Adrenal gland (tissue), 9 donors: ENCODE measurements at regions not wholly inside any gene's neighbourhood (a gene's known extent, or its start where the extent isn't known, plus 50 kb on each side); places are given as distances from the start of the nearest gene placed in this dataset.

ENCODE experiments used
- DNase-seq, 7 donors: peaks; one replicate each; pipeline ENCODE4 v3.0.0-alpha.2; 2019 to 2020
- H3K27ac ChIP-seq, 5 donors: fragments of 200-600 bp; sonication (generic) in 4 of 5; 1 replicate in 3 of 5; 2 replicates in 2 of 5; pipeline versions ENCODE4 v1.5.1 to v1.8.0; 2016 to 2020; ENCODE audit warnings: mild to moderate bottlenecking in 1 of 5
- H3K27me3 ChIP-seq: fragments of 200-600 bp; 2 replicates; pipeline ENCODE4 v1.8.0; 2021
- H3K36me3 ChIP-seq, 2 donors: fragments of 200-600 bp; replicated peaks in 1 of 2; 1 replicate in 1 of 2; 2 replicates in 1 of 2; pipeline versions ENCODE4 v1.5.1 to v1.8.0; 2018 to 2022
- H3K4me1 ChIP-seq, 2 donors: fragments of 200-600 bp; replicated peaks in 1 of 2; 1 replicate in 1 of 2; 2 replicates in 1 of 2; pipeline versions ENCODE4 v1.5.1 to v1.8.0; 2018 to 2021
- H3K4me3 ChIP-seq, 4 donors: fragments of 200-600 bp; sonication (generic) in 3 of 4; one replicate each; pipeline ENCODE4 v1.5.1; 2016 to 2018
- H3K9me3 ChIP-seq, 3 donors: fragments of 200-600 bp; sonication (generic) in 1 of 3; replicated peaks in 1 of 3; 1 replicate in 2 of 3; 2 replicates in 1 of 3; pipeline versions ENCODE4 v1.5.1 to v1.8.0; 2016 to 2021
- POLR2A ChIP-seq, 2 donors: fragments of 450-650 bp; IDR thresholded peaks; one replicate each; pipeline ENCODE4 v1.6.1; 2017; ENCODE audit warnings: antibody characterized with exemption in 2 of 2, mild to moderate bottlenecking in 2 of 2, moderate library complexity in 1 of 2
- WGBS, 4 donors: extraction: QIAGEN DNeasy Blood & Tissue Kit in 2 of 4; methylation state at CpG; one replicate each; pipeline versions ENCODE4 v1.1.5 to v1.1.7; 2013 to 2017; 5-methylcytosine and 5-hydroxymethylcytosine counted together
- intact Hi-C, 2 donors: fragments of 100-400 bp; cut with DNase I; formaldehyde crosslinking; loops; one replicate each; pipeline versions ENCODE4 v1.14.1 to v1.15.0; 2022 to 2023
- TF ChIP-seq, protein P1 (sequence below), 6 experiments: fragments of 450-650 bp in 4 of 6; fragments of 200-600 bp in 2 of 6; sonication (generic) in 1 of 6; IDR thresholded peaks; 1 replicate in 5 of 6; 2 replicates in 1 of 6; pipeline versions ENCODE4 v1.5.1 to v1.8.0; 2016 to 2021; ENCODE audit warnings: antibody characterized with exemption in 6 of 6, mild to moderate bottlenecking in 2 of 6, moderate library complexity in 1 of 6
- donor health status: healthy with polysubstance abuse.
- donor health status: Bipolar disorder and iron deficiency.
- donor health status: DM: yes; HTN: yes; CAD: no.
- donor health status: DM: no; HTN: no; CAD: no.
- donor health status: DM: no; HTN: no; CAD: no.

DNA sequence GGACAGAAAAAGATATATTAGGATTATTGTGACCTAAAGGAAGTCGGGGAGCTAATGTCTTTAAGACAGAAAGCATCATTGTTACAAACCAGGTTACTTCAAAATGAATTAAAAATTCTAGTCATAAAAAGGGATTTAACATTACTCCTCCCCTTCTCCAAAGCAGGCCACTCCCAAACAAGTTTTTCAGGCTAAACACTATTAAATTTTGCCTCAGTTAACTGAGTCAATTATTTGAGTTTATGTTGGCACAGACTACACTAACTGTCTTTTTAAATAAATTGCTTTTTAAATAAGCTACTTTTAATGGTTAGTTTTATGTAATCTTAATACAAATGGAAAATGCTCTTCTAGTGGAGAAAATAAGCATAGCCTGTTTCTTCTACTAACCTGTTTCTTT, 395.0 kb upstream of the DUSP10 start:
- WGBS, 4 donors, result 71 to 89% (median 79%) methylated on average over 1 of the region's 1 CpG
- Histone ChIP-seq H3K27me3 (no peaks in the 10 kb centered on the region), H3K4me3 (no peak overlapping the region), H3K4me1 (no peaks in the 10 kb centered on the region), H3K36me3 (no peaks in the 10 kb centered on the region), H3K9me3 (no peaks in the 10 kb centered on the region), H3K27ac (no peak overlapping the region)
- intact Hi-C loops, result no loop called here
- no peak for DNase-seq
- no peak for TF ChIP-seq POLR2A (IDR thresholded peaks at IDR 0.05)
- TF ChIP-seq, protein P1, sequence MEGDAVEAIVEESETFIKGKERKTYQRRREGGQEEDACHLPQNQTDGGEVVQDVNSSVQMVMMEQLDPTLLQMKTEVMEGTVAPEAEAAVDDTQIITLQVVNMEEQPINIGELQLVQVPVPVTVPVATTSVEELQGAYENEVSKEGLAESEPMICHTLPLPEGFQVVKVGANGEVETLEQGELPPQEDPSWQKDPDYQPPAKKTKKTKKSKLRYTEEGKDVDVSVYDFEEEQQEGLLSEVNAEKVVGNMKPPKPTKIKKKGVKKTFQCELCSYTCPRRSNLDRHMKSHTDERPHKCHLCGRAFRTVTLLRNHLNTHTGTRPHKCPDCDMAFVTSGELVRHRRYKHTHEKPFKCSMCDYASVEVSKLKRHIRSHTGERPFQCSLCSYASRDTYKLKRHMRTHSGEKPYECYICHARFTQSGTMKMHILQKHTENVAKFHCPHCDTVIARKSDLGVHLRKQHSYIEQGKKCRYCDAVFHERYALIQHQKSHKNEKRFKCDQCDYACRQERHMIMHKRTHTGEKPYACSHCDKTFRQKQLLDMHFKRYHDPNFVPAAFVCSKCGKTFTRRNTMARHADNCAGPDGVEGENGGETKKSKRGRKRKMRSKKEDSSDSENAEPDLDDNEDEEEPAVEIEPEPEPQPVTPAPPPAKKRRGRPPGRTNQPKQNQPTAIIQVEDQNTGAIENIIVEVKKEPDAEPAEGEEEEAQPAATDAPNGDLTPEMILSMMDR (IDR thresholded peaks at IDR 0.05), result no peak

- no peaks in the 10 kb centered on the region for H3K4me1 ChIP-seq
- H3K27ac ChIP-seq, result no peak overlapping the region
- TF ChIP-seq POLR2A (IDR thresholded peaks at IDR 0.05), result no peak
- TF ChIP-seq, protein P1 (IDR thresholded peaks at IDR 0.05), result no peak
- no peaks in the 10 kb centered on the region for H3K27me3 ChIP-seq
- H3K9me3 ChIP-seq, result no peaks in the 10 kb centered on the region
- no peak for DNase-seq
- no peak overlapping the region for H3K4me3 ChIP-seq
- intact Hi-C loops, result no loop called here
- H3K36me3 ChIP-seq, result no peaks in the 10 kb centered on the region
These were observed 387.2 kb upstream of the DUSP10 start for GRCh38 chr1:222129041-222129440.

DNA sequence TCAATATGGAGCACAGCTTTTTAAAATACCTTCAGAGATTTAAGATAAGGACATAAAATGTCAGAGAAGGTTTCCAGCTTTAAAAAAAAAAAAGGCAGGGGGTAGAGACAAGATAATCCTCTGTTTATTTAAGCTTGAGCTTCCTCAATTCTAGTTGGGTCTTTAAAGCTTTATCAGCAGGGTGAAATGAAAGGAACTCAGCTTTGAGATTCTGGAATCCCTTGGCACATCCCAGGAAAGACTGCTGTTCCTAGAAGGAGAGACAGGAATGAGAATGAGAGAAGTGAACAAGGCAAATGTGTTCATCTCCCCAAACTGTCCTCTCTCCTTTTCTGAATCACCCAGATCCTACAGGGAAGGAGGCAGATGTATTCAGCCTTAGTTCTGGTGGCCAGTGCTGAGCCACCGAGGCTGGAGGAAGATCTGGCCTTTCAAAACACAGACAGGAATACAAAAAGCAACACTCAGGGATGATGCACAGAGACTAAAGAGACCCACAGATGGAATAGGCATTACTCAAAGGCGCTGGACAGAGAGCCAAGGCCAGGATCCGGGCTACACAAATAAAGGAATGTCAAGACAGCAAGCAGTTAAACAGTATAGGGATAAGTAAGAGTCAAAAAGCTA, 385.8 kb upstream of the DUSP10 start:
- 55 to 72% (median 65%) methylated on average over 3 of the region's 3 CpGs for WGBS, 4 donors
- Histone ChIP-seq H3K27me3 (no peaks in the 10 kb centered on the region), H3K4me1 (no peaks in the 10 kb centered on the region), H3K27ac (no peak overlapping the region), H3K36me3 (no peaks in the 10 kb centered on the region), H3K4me3 (no peak overlapping the region), H3K9me3 (no peaks in the 10 kb centered on the region)
- DNase-seq, result no peak
- intact Hi-C loops, result no loop called here
- no peak for TF ChIP-seq POLR2A (IDR thresholded peaks at IDR 0.05)
- TF ChIP-seq, protein P1 (IDR thresholded peaks at IDR 0.05), result no peak

- no peaks in the 10 kb centered on the region for H3K9me3 ChIP-seq
- no peak for TF ChIP-seq POLR2A (IDR thresholded peaks at IDR 0.05)
- TF ChIP-seq, protein P1 (IDR thresholded peaks at IDR 0.05), result no peak
- intact Hi-C loops, result no loop called here
- no peaks in the 10 kb centered on the region for H3K4me1 ChIP-seq
- H3K36me3 ChIP-seq, result no peaks in the 10 kb centered on the region
- no peak overlapping the region for H3K4me3 ChIP-seq
- no peak overlapping the region for H3K27ac ChIP-seq
- H3K27me3 ChIP-seq, result no peaks in the 10 kb centered on the region
- DNase-seq, result no peak
- 40 to 71% (median 62%) methylated on average over 2 of the region's 2 CpGs for WGBS, 4 donors
These were observed 385.2 kb upstream of the DUSP10 start for GRCh38 chr1:222127096-222127495.
